HG03097 (cell line): ENCODE measurements at regions not wholly inside any gene's neighbourhood (a gene's known extent, or its start where the extent isn't known, plus 50 kb on each side); places are given as distances from the start of the nearest gene placed in this dataset.

Experiments
- ATAC-seq: cut with Tn5 transposase; IDR thresholded peaks from one replicate; pipeline ENCODE4 v1.9.1; 2021; ENCODE audit not compliant: unreplicated experiment, low FRiP score

DNA sequence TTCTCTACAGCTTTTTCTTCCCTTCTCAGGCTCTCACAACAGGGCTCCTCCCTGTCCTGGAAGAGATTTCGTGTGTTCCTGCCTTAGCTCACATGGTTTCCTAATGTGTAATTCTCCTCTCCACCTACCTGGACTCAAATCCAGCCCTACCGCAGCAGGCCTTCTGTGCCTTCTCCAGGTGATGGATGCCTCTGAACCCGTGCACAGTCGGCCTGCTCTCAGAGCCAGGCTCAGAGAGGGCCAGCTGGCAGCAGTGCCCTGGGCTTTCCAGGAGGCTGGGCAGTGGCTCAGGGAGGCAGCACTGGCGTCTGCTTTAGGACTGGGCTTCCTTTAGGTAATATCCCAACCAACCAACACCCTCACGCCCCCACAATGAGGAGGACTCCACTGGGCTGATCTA, 123.2 kb upstream of the TMC3 start:
- no peak for ATAC-seq

GRCh38 chr15:81495780-81496467, 121.9 kb upstream of the TMC3 start:
- no peak for ATAC-seq

GRCh38 chr15:81492969-81493645, 119.1 kb upstream of the TMC3 start:
- no peak for ATAC-seq

DNA sequence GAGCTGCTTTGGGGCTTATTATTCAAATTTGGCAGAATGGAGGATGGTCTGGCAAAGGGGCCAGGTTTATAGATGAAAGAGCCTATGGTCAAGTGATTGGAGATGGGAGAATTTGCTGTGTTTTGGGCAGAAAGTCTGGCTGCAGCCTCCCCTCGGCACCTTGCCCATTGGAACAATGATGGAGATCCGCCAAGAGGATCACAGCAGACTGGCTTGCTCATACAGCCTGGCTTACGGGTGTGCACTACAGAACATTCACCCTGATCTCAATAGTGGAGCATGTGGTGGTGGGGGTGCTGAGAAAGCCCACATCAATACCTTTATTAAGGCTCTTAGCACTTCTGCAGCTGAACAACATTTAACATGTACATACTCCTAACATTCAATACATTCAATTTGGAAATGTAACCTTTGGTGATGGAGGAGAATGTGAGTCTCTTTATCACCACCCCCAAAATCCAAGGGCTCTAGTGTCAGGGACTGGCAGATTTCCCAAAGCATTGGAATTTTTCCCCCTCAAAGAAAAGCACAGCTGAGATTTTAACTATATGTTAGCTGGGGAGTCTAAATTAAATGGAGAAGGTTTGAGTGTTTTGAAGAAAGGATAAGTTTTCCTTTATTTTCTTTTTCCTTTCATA, 118.4 kb upstream of the TMC3 start:
- no peak for ATAC-seq

DNA sequence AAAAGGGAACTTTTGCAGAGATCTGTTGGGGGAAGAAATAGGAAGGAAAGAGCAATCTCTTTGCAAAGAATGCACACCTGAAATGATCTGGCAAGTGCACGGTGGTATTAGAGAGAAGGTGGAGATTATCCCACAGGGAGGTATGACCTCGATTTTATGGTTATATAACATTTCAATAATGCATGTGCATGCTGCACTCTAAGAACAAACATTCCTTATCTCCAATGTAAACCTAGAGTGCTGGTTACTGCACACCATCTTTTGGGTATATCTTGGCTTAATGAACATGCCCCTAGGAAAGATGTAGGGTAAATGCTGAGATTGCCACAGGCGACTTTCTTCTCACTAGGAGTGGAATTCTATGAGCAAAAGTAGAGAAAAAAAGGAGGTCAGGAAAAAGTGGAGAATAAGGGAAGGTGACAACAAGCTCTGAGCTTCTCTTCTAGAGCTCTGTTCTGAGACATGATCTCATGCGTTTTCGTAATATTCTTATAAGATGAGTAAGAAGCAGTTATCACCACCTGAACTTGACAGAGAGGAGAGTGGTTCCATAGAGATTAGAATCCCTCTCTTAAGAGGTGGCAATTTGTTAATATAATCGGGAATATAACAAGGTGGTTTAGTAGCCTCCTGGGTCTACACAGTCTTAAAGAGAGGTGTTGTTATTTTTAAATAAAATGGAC, 117.5 kb upstream of the TMC3 start:
- no peak for ATAC-seq

GRCh38 chr15:81485806-81486205, 111.8 kb upstream of the TMC3 start:
- no peak for ATAC-seq

DNA sequence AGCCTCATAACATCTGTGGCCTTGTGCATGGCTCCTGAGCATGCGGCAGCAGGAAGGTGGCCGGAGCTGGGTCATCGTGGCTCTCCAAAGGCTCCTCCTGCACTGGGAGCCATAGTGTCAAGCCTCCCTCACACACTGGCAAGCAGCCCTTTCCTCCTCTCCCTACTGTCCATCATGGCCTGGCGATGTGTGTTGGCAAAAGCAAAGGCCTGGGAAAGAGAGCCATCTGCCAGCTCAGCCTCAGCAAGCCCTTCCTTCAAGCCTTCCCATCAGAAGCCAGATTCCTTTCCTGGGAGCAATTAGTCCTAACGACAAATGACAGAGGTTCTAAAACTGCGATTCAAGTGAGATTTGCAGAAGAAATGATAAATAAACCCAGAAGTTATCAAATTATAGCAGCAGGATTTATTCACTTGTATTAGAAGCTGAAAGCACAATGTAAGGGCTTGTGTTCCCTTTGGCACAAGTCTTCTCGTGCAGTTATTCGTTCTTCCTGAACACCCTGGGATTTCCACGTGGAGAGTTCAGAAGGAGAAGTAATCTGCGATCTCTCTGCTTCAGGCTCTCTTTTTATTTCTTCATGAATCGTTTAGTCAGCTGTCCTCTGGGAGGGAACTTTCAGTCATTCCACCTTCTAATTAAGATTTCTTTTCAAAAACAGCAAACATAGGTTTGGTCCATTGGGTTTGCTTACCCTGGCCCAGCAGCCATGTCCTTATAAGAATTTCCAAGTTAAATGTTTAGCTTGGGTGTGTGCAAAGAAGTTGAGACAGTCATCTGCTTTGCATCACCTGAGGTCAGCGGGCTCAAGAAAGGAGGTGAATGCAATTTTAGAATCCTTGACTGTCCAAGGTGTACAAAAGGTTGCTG, 110.3 kb upstream of the TMC3 start:
- no peak for ATAC-seq

GRCh38 chr15:81483496-81483895, 109.5 kb upstream of the TMC3 start:
- no peak for ATAC-seq

DNA sequence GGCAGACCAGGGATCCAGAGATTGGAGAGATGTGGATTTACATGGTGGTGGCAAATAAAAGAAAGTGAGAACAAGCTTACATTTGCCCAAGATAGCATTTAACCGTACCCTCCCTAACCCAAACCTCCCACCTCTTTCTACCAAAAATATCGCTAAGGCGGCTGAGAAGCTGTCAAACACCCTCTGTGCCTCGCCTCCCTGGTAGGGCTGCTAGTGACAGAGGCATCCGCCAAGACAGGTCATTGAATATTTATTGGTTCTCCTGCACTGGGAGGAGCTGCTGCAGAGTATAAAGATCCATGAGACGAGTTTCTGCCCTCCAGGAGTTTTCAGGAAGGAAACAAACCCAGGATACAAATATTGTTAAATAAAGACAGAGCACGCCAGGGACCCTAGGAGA, 107.3 kb upstream of the TMC3 start:
- ATAC-seq = no peak

- no peak for ATAC-seq
Observed at GRCh38 chr15:81480645-81481053, 106.6 kb upstream of the TMC3 start.

DNA sequence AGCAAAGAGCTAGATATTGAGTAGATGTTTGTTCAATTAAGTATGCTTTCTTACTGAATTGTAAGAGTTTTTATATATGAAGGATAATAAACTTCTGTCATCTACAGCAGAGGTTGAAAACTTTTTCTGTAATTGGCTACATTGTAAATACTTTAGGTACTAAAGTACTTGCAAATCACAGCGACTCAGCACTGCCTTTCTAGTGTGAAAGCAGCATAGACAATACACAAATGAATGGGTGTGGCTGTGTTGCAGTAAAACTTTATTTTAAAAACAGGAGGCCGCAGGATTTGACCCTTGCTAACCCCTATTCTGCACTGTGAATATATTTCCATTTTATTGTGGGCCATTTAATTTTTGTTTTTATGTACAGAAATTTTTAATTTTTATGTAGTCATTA, 104.3 kb upstream of the TMC3 start:
- ATAC-seq = no peak

DNA sequence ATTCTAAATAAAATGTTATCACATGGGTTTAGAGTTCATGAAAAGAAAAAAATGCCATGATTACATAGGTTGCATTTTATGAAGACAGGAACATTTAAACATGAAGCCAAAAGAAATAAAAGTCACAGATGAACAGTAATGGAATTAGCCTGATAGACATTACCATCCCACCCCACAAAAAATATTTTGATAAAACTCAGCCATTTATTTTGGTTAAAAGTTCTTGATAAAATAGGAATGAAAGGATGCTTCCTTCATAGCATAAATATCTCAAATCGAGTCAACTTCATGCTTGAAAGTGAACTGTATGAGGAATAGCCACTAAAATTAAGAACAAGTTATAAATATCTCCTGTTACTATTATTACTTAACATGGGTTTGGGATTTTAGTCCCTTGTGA, 101.9 kb upstream of the TMC3 start:
- no peak for ATAC-seq

GRCh38 chr15:81475471-81475870, 101.5 kb upstream of the TMC3 start:
- no peak for ATAC-seq

DNA sequence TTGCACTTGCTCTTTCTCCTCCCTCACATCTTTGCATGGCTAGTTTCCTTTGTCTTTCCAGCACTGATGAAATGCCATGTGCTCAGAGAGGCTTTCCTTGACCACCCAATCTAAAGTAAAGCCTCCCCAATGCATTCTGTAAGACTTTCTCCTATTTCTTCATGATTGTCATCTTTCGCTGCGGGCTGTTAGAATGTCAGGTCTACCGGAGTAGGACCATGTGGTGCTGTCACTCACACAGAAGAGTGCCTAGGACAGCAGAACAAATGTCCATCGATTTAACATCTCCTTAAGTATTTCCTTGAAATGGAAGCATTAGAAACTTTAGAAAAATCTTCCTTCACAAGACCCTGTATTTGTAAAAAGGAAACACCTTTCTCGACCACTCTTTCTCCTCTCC, 99.9 kb upstream of the TMC3 start:
- ATAC-seq = no peak

- ATAC-seq = no peak
Observed at GRCh38 chr15:81473177-81473576, 99.2 kb upstream of the TMC3 start.

GRCh38 chr15:81471151-81471550, 97.1 kb upstream of the TMC3 start:
- ATAC-seq = no peak

DNA sequence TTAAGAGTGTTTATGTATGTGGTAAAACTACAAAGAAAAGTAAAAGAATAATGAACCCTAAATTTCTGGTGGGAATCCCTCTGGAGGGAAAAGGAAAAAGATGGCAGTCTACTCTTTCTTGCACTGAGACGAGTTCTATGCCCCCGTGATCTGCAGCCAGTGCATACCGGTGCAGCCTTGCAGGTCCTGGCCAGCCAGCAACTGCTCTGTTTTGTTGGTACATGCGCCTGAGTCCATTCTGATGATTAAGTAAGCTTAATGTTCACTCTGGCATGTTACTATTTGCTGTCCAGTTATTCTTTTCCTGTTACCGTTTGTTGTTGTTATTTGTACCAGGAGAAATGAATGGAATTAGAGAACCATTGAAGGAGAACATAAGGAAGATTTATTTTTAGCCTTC, 95.1 kb upstream of the TMC3 start:
- ATAC-seq = no peak

DNA sequence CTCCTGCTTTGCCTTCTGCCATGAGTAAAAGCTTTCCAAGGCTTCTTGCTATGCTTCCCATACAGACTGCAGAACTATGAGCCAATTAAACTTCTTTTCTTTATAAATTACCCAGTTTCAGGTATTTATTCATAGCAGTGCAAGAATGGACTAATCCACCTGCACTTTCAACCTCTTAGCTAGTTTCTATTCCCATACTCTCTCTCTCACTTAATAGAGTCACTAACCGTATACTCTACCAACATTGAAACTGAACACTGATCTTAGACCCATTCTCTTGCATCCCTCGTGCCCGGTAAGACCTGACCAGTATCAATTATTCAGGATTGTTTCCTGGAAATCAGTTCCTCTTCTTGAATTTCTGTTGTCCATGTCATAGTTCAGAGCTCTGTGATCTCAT, 92.7 kb upstream of the TMC3 start:
- no peak for ATAC-seq

GRCh38 chr15:81454024-81454423, 80.0 kb upstream of the TMC3 start:
- ATAC-seq = no peak

- no peak for ATAC-seq
Observed at GRCh38 chr15:81450721-81451120, 76.7 kb upstream of the TMC3 start.
